ENCODE measurements at regions not wholly inside any gene's neighbourhood (a gene's known extent, or its start where the extent isn't known, plus 50 kb on each side); places are given as distances from the start of the nearest gene placed in this dataset.

- no peaks in the 10 kb centered on the region for H3K79me2 ChIP-seq (ENCODE audit: control insufficient read depth, insufficient read depth, low read length)
- peaks cover 0 to 3% (median 0%) of the 10 kb centered on the region in 4 experiments for H3K27me3 ChIP-seq (replicated peaks in 1 of 4; ENCODE audit: control extremely low read depth in 1 of 4, control insufficient read depth in 3 of 4, insufficient read depth in 4 of 4, low read length in 3 of 4)
- no peak overlapping the region for H3K9ac ChIP-seq (ENCODE audit: low read length)
- CTCF ChIA-PET: interaction anchor here (0.6 to 1.3 kb wide), 9 partner anchors 10 to 953 kb away, joined by 3 to 4 read pairs (median 3); partner anchors contain the start of gene CPM
- H3K9me3 ChIP-seq (ENCODE audit: control extremely low read depth in 1 of 3, control insufficient read depth in 2 of 3, insufficient read depth in 1 of 3, low read length in 2 of 3): no peaks in the 10 kb centered on the region
- H3K4me3 ChIP-seq (ENCODE audit: control extremely low read depth in 1 of 5, extremely low read depth in 1 of 5, insufficient read depth in 1 of 5, low read depth in 2 of 5, low read length in 4 of 5): no peak overlapping the region
- 91% methylated on average over 2 of the region's 5 CpGs for WGBS (ENCODE audit: insufficient coverage)
- H3K27ac Mint-ChIP-seq: no peak overlapping the region
- no peaks in the 10 kb centered on the region for H3K36me3 ChIP-seq (replicated peaks in 1 of 2; ENCODE audit: control extremely low read depth in 1 of 2, control insufficient read depth in 1 of 2, extremely low read depth in 1 of 2, insufficient read depth in 2 of 2, low read length in 1 of 2)
- POLR2A ChIA-PET: no interaction called here
- no peak for DNase-seq
- no peak for TF ChIP-seq EZH2 (IDR thresholded peaks at IDR 0.05; ENCODE audit: borderline replicate concordance, insufficient read depth, low read depth, low read length, poor library complexity, severe bottlenecking)
- no peak for TF ChIP-seq CTCF (IDR thresholded peaks at IDR 0.05)
- H4K20me1 ChIP-seq (ENCODE audit: control insufficient read depth, insufficient read depth, low read length, poor library complexity, severe bottlenecking): no peaks in the 10 kb centered on the region
- no peak overlapping the region for H3K4me2 ChIP-seq (replicated peaks; ENCODE audit: low read depth, low read length, poor library complexity, severe bottlenecking)
- no peak overlapping the region for H2AFZ ChIP-seq (ENCODE audit: insufficient read depth, low read depth, low read length, poor library complexity, severe bottlenecking)
- H3K27me3 Mint-ChIP-seq: peaks cover 32% of the 10 kb centered on the region
- no peaks in the 10 kb centered on the region for H3K4me1 ChIP-seq (ENCODE audit: control insufficient read depth in 2 of 2, insufficient read depth in 2 of 2, low read length in 2 of 2)
- no peak for ATAC-seq (ENCODE audit: low read depth)
- H3K4me3 Mint-ChIP-seq: no peak overlapping the region
- H3K9me3 Mint-ChIP-seq (ENCODE audit: insufficient read depth): no peaks in the 10 kb centered on the region
- H3K4me1 Mint-ChIP-seq: no peaks in the 10 kb centered on the region
- no peak overlapping the region for H3K27ac ChIP-seq (ENCODE audit: low read length in 2 of 2)
- intact Hi-C loops (cut with micrococcal nuclease): loop anchor here (10.0 kb wide), 1 partner anchor 1030 kb away; no protein-coding TSS in a partner anchor
Measured at GRCh38 chr12:69074556-69075349, 141.8 kb upstream of the CPM start.

- no peaks in the 10 kb centered on the region for H3K4me1 Mint-ChIP-seq
- Histone ChIP-seq H3K27me3 (replicated peaks in 1 of 4; ENCODE audit: control extremely low read depth in 1 of 4, control insufficient read depth in 3 of 4, insufficient read depth in 4 of 4, low read length in 3 of 4) (peaks cover 0 to 3% (median 0%) of the 10 kb centered on the region in 4 experiments), H3K9me3 (ENCODE audit: control extremely low read depth in 1 of 3, control insufficient read depth in 2 of 3, insufficient read depth in 1 of 3, low read length in 2 of 3) (no peaks in the 10 kb centered on the region), H4K20me1 (ENCODE audit: control insufficient read depth, insufficient read depth, low read length, poor library complexity, severe bottlenecking) (no peaks in the 10 kb centered on the region), H3K4me2 (replicated peaks; ENCODE audit: low read depth, low read length, poor library complexity, severe bottlenecking) (no peak overlapping the region), H3K4me1 (ENCODE audit: control insufficient read depth in 2 of 2, insufficient read depth in 2 of 2, low read length in 2 of 2) (no peaks in the 10 kb centered on the region), H3K9ac (ENCODE audit: low read length) (no peak overlapping the region), H3K4me3 (ENCODE audit: control extremely low read depth in 1 of 5, extremely low read depth in 1 of 5, insufficient read depth in 1 of 5, low read depth in 2 of 5, low read length in 4 of 5) (no peak overlapping the region), H3K79me2 (ENCODE audit: control insufficient read depth, insufficient read depth, low read length) (no peaks in the 10 kb centered on the region), H2AFZ (ENCODE audit: insufficient read depth, low read depth, low read length, poor library complexity, severe bottlenecking) (no peak overlapping the region), H3K27ac (ENCODE audit: low read length in 2 of 2) (no peak overlapping the region), H3K36me3 (replicated peaks in 1 of 2; ENCODE audit: control extremely low read depth in 1 of 2, control insufficient read depth in 1 of 2, extremely low read depth in 1 of 2, insufficient read depth in 2 of 2, low read length in 1 of 2) (no peaks in the 10 kb centered on the region)
- no peak overlapping the region for H3K4me3 Mint-ChIP-seq
- H3K27ac Mint-ChIP-seq: no peak overlapping the region
- no peaks in the 10 kb centered on the region for H3K9me3 Mint-ChIP-seq (ENCODE audit: insufficient read depth)
- 91% methylated on average over 4 of the region's 5 CpGs for WGBS (ENCODE audit: insufficient coverage)
- intact Hi-C loops (cut with micrococcal nuclease): no loop called here
- DNase-seq (no peak), ATAC-seq (ENCODE audit: low read depth) (no peak)
- POLR2A ChIA-PET: no interaction called here
- CTCF ChIA-PET: interaction anchor here (0.5 kb wide), 1 partner anchor 20 kb away, joined by 3 read pairs; no protein-coding TSS in a partner anchor
- TF ChIP-seq EZH2 (IDR thresholded peaks at IDR 0.05; ENCODE audit: borderline replicate concordance, insufficient read depth, low read depth, low read length, poor library complexity, severe bottlenecking) (no peak), CTCF (IDR thresholded peaks at IDR 0.05) (no peak)
- H3K27me3 Mint-ChIP-seq: peaks cover 12% of the 10 kb centered on the region
Measured at GRCh38 chr12:69083689-69084088, 150.7 kb upstream of the CPM start.
